Sigmoid colon (tissue), 4 donors: ENCODE measurements at regions not wholly inside any gene's neighbourhood (a gene's known extent, or its start where the extent isn't known, plus 50 kb on each side); places are given as distances from the start of the nearest gene placed in this dataset.

Experiments used
- EP300 ChIP-seq, 4 donors: sonication (generic); formaldehyde crosslinking; IDR thresholded peaks; one replicate each; pipeline ENCODE4 v1.6.1; 2017; ENCODE audit warnings: antibody characterized with exemption in 4 of 4
- POLR2AphosphoS5 ChIP-seq, 4 donors: sonication (generic); formaldehyde crosslinking; IDR thresholded peaks; one replicate each; pipeline ENCODE4 v1.6.1; 2017; ENCODE audit warnings: antibody characterized with exemption in 4 of 4
- TF ChIP-seq, protein P1 (sequence below), 4 experiments: fragments of 450-650 bp in 3 of 4; fragments of 200-600 bp in 1 of 4; IDR thresholded peaks; one replicate each; pipeline ENCODE4 v1.5.1; 2016 to 2019; ENCODE audit warnings: antibody characterized with exemption in 4 of 4, mild to moderate bottlenecking in 3 of 4, moderate library complexity in 2 of 4

- TF ChIP-seq, protein P1, sequence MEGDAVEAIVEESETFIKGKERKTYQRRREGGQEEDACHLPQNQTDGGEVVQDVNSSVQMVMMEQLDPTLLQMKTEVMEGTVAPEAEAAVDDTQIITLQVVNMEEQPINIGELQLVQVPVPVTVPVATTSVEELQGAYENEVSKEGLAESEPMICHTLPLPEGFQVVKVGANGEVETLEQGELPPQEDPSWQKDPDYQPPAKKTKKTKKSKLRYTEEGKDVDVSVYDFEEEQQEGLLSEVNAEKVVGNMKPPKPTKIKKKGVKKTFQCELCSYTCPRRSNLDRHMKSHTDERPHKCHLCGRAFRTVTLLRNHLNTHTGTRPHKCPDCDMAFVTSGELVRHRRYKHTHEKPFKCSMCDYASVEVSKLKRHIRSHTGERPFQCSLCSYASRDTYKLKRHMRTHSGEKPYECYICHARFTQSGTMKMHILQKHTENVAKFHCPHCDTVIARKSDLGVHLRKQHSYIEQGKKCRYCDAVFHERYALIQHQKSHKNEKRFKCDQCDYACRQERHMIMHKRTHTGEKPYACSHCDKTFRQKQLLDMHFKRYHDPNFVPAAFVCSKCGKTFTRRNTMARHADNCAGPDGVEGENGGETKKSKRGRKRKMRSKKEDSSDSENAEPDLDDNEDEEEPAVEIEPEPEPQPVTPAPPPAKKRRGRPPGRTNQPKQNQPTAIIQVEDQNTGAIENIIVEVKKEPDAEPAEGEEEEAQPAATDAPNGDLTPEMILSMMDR (IDR thresholded peaks at IDR 0.05): no peak
- no peak for TF ChIP-seq EP300 (IDR thresholded peaks at IDR 0.05)
- no peak for TF ChIP-seq POLR2AphosphoS5 (IDR thresholded peaks at IDR 0.05)
Observed at GRCh38 chr11:122048401-122048800, 67.6 kb downstream of the BLID start.
